ENCODE measurements at regions not wholly inside any gene's neighbourhood (a gene's known extent, or its start where the extent isn't known, plus 50 kb on each side); places are given as distances from the start of the nearest gene placed in this dataset.
A peak's percentile ranks its signal among the peaks of the same experiment; 100 is the strongest.
"Not testable (repeated sequence)": the region's sequence is repeated elsewhere in the genome, so short reads cannot be mapped to it uniquely, and the experiment has no call there.

DNA sequence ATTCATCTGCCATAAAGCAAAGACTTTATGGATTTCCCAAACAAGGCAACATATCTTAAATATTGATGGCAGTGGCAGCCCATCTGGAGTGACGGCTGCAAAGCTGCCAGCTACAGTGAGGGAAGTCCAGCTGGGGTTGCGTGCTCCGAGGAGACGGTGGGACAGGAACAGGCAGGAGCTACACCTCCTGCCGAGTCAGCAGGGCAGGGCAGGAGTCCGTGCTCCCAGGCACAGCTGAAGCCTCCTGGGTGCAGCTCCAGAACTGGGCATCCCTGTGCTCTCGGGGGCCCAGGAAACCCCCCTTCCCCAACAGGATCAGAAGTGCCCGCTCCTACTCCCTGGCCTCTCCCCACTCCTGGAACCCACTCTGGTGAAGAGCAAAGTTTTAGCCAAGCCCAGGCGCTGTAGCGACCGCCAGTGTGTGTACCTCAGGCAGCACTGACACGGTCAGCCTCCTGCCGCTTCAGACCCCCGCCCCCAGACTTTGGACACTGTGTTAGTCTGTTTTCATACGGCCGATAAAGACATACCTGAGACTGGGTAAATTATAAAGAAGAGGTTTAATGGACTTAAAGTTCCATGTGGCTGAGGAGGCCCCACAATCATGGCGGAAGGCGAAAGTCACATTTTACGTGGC lies 556.4 kb upstream of the CCDC54 start:
- no peak for DNase-seq (ENCODE audit: low spot score)

- DNase-seq (ENCODE audit: low spot score): no peak
Measured at GRCh38 chr3:106821801-106822200, 555.4 kb upstream of the CCDC54 start.

DNA sequence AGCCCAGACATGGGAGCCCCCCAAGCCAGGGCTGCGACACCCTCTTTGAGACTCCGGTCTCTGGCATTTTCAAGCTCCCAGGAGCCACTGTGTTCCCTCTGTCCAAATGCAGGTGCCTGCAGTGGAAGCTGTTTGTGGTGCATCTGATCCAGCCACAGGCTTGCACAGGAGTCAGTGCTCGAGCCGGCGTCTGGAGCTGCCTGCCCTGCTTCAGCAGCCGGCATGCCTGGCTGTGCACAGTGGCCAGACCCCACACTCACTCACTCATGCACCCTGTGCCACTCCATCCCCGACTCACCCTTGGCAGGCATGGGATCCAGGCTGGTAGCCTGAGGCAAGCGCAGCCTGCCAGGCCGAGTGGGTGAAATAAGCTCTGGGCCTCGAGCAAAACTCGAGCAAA lies 555.0 kb upstream of the CCDC54 start:
- no peak for DNase-seq (ENCODE audit: low spot score)

DNA sequence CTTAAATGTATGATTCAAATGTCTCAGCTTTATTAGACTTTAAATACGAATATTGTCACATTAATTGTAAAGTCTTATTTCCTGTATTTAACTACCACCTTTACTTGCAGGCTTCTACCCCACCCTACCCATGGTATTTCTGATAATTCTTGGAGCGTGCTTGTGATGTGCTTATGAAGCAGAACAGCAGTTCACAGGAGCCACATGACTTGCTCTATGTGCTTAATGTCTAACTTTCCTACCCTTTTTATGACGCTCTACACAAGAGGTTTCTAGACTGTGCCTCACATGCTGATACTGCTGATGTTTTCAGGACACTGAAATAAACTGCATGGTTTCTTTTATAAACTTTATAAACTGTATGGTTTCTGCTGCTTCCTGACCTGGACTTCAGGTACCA lies 553.5 kb upstream of the CCDC54 start:
- DNase-seq (ENCODE audit: low spot score): no peak

DNA sequence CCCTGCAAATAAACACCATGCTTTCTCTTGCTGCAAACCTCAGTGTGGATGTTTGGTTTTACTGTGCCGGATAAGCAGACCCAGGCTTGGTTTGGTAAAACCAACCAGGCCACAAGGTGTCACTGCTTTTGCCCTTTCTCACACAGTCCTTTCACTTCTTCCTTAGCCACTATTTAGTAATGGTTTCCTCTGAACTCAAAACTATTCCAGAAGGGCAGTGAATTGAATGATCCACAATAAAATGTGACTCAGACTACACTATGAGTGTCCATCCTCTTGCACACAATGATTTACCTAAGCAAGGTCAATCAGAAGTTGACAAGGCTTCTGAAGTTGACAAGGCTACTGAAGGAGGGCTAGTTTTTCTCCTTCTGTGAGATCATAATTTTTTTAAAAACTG lies 552.4 kb upstream of the CCDC54 start:
- DNase-seq (ENCODE audit: low spot score): peak; percentile 3

- no peak for DNase-seq (ENCODE audit: low spot score)
Measured at GRCh38 chr3:106825962-106826605, 551.2 kb upstream of the CCDC54 start.

- no peak for DNase-seq (ENCODE audit: low spot score)
Measured at GRCh38 chr3:106826791-106827311, 550.4 kb upstream of the CCDC54 start.

DNA sequence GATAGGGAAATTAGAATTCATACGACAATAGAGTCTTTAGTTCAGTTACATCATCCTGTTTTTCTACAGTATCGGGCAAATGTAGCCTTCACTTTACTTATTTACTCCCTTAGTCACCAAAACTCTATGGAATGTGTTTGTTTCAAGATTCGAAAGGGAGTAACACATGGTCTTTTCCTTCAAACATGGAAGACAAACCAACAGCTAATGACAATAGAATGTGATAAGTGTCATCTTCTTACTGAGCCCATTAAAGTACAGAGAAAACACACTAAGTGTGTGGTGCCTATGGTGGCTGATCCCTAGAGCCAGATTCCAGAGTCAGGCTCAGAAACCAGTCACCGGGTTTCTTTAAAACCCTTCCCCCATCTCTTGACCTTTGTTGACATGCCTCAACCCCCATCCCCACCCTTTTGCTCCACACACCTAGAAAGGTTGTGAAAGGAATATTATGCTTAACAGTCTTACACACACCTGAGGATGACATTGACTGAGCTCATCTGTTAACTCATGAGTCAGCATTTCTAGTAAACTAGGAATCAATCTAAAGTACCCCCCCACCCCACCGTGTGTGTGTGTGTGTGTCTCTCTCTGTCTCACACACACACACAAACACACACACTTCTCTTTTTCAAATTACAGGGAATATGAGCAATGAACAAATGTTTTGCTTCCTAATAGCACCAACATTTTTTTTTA lies 549.6 kb upstream of the CCDC54 start:
- DNase-seq (ENCODE audit: low spot score): no peak

DNA sequence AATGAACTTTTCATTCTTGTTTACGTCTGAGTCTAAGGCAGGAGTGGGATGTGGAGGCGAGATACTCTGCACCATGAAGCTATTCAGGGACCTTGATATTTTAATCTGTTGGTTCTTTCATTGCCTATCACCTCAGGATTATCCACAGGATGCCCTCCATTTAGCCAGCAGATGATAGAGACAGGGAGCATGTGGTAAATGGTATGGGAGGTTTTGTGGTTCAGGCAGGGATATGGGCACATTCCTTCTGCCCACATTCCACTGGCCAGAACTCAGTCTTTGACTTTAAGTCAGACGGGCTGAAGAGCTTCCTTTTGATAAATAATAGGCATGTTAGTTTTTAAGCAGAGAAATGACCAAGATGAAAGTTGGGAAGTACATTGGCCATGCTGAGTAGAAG lies 548.0 kb upstream of the CCDC54 start:
- DNase-seq (ENCODE audit: low spot score): no peak

GRCh38 chr3:106830334-106830733 lies 546.9 kb upstream of the CCDC54 start:
- no peak for DNase-seq (ENCODE audit: low spot score)

- DNase-seq (ENCODE audit: low spot score): no peak
Measured at GRCh38 chr3:106836906-106837305, 540.3 kb upstream of the CCDC54 start.

DNA sequence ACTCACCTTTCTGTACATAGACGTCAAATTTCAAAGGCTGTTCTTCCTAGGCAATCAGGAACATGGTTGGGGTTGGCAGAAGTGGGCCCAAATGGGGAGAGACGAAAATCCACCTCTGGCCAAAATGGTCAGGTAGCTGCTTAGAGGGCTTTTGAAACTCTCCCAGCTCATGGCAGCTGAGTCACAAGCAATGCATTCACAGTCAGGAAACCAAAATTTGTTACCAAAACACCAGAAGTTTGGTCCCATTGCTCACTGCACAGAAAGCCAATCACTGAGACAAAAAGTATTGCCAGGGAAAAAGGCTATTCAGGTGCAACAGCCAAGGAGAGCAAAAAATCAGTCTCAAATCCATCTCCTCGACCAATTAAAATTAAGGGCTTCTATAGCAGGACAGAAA lies 539.6 kb upstream of the CCDC54 start:
- no peak for DNase-seq (ENCODE audit: low spot score)

DNA sequence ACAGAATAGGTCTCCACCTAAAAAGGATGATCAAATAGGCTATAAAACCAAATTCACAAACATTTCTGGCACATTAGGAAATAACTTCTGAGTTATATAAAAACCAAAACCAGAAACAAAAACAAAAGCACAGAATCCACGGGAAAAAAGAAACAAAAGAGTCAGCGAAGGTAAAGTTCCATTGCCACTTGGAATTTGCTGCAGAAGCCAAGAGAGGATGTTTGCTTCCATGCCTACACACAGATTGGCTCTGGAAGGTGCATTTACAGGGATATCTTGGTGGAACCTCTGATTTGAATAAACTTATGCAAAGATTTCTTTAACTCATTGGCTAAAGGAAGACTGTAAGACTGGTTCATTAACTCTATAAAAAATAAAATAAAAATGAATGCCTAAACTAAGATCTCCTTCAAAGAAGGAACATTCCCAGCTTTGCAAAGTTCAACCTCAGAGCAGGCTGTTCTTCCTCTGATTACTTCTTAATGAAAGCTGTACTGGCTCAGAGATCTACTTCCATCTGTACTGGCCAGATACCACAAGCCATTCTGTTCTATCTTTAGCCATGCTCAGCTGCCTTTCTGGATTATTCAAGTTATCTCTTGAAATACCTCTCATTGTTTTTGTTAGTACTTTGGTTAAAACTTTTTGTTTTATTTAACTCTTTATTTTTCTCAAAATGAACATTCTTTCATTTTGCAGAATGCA lies 537.5 kb upstream of the CCDC54 start:
- DNase-seq (ENCODE audit: low spot score): no peak

GRCh38 chr3:106840319-106840718 lies 536.9 kb upstream of the CCDC54 start:
- DNase-seq (ENCODE audit: low spot score): no peak

DNA sequence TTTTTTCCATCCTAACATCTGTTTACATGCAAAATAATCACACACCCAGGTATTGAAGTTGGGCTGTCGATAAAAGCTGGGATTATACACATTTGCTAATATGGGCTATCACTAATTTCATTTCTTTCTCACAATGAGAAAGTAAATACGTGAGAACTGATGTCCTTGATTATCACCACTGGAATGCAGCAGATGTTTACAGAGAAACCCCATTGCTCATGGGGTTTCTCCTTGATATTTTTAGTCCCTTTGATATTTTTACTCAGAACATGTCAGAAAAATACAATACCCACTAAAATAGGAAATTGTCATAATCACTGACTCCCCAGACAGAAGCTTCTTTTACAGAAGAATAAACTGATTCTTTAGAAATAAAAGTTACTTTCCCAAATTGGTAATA lies 535.1 kb upstream of the CCDC54 start:
- no peak for DNase-seq (ENCODE audit: low spot score)

DNA sequence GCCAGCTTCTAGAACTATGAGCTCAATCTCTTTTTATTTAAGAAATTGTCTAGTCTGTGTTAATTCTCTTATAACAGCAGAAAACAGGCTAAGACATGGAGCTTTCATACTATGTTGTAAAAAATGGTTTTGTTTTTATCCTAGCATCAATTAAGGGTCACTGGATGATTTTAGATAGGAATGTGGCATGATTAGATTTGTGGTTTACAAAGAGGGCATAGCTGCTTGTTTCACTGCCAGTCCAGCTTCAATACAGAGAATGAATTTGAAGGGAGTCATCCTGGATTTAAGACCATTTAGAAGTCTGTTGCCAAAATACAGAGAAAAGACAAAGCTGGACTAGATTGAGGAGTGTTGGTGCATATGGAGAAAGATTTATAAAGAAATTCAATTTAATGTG lies 532.6 kb upstream of the CCDC54 start:
- no peak for DNase-seq (ENCODE audit: low spot score)

GRCh38 chr3:106848099-106848498 lies 529.1 kb upstream of the CCDC54 start:
- DNase-seq (ENCODE audit: low spot score): no peak

- no peak for DNase-seq (ENCODE audit: low spot score)
Measured at GRCh38 chr3:106850437-106850836, 526.8 kb upstream of the CCDC54 start.

DNA sequence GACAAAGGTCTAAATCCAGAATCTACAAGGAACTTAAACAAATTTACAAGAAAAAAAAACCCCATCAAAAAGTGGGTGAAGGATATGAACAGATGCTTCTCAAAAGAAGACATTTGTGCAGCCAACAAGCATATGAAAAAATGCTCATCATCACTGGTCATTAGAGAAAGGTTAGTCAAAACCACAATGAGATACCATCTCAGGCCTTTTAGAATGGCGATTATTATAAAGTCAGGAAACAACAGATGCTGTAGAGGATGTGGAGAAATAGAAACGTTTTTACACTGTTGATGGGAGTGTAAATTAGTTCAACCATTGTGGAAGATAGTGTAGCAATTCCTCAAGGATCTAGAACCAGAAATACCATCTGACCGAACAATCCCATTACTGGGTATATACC lies 518.9 kb upstream of the CCDC54 start:
- DNase-seq (ENCODE audit: low spot score): not testable (repeated sequence)

DNA sequence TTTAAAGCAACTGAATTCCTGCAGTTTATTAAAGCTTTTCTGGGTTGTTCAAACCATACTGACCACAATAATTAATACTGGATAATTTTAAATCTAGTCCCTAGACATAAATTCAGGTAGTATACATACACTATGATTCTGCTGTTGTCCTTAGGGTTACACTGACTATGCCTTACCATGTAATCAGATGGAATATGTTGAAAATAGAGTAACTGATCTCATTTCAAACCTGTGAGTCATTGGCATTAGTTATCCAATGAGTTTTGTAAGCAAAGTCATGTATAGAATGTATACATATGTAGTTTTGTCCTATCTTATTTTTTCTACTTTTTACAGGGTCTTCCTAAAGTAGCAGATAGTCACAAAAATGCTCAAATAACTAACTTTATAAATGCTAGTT lies 517.1 kb upstream of the CCDC54 start:
- DNase-seq (ENCODE audit: low spot score): no peak

GRCh38 chr3:106862067-106862466 lies 515.2 kb upstream of the CCDC54 start:
- DNase-seq (ENCODE audit: low spot score): no peak

GRCh38 chr3:106877627-106878026 lies 499.6 kb upstream of the CCDC54 start:
- DNase-seq (ENCODE audit: low spot score): no peak

DNA sequence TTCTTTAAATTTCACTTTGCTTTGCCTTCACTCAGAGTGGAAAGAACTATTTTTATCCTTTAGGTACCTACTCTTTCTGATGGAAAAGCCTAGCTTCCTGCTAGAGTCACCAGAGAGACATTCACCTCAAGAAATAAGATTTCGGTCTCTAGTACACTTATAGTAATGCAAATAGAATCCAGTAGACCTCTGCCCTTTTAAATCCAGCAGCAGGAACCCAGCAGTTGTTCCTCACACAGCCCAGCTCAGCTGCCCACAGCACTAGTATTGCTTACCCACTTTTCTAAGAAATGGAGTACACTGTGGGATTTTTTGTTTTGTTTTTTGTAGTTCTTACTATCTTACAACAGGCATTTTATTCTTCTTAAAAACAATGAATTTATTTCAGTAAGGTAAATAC lies 497.0 kb upstream of the CCDC54 start:
- no peak for DNase-seq (ENCODE audit: low spot score)

Measured in LoVo (cell line).